HCT116 (cell line): ENCODE measurements at regions not wholly inside any gene's neighbourhood (a gene's known extent, or its start where the extent isn't known, plus 50 kb on each side); places are given as distances from the start of the nearest gene placed in this dataset.

ENCODE experiments used
- ATAC-seq: fragments of 200-7000 bp; cut with Tn5 transposase; 2 replicates; pipeline ENCODE4 v1.9.1; 2020; ENCODE audit warnings: mild to moderate bottlenecking, moderate library complexity
- BruUV-seq: library from RNA; stranded (reverse); fragments of 400-500 nt; replicated peaks from 2 replicates; lab custom pipeline; 2021; lab: Mats Ljungman, UMichigan
- CTCF ChIA-PET: fragments of 300-600 bp; sonication (Branson Sonifier 250); formaldehyde crosslinking; loops from one replicate; lab custom pipeline; 2021; ENCODE audit warnings: antibody characterized with exemption; lab: Charles Lee
- POLR2A ChIA-PET: fragments of 300-600, 350-600 bp; sonication (Branson Sonifier 250); formaldehyde crosslinking; loops from one replicate; lab custom pipeline; 2021; ENCODE audit warnings: antibody characterized with exemption; lab: Charles Lee
- RAD21 ChIA-PET, 2 experiments: fragments of 300-600 bp; sonication (Branson Sonifier 250); formaldehyde crosslinking; loops; one replicate each; lab custom pipeline; 2023; ENCODE audit warnings: low total read pairs in 2 of 2; ENCODE audit not compliant: uncharacterized antibody in 2 of 2, unreplicated experiment in 2 of 2, low non-redundant PET in 1 of 2; lab: Charles Lee
- DNase-seq: peaks from one replicate; pipeline ENCODE4 v3.0.0-alpha.2; 2010; ENCODE audit warnings: low read depth, low spot score
- H2AFZ ChIP-seq: fragments of 200-600 bp; shearing (Covaris generic), sonication (generic); 2 replicates; pipeline ENCODE4 v1.6.1; 2017; ENCODE audit warnings: low read depth, mixed run types, mixed read lengths, antibody characterized with exemption, low read length; ENCODE audit not compliant: poor library complexity, severe bottlenecking
- H3K27ac ChIP-seq: 2 replicates; pipeline ENCODE4 v1.5.1; 2012; ENCODE audit warnings: low read depth, low read length
- H3K27me3 ChIP-seq: fragments of 200-600 bp; sonication (generic); 2 replicates; pipeline ENCODE4 v1.6.1; 2016; ENCODE audit warnings: mixed run types, low read length, mixed read lengths; ENCODE audit not compliant: insufficient read depth
- H3K36me3 ChIP-seq, 2 experiments: fragments of 200-500 bp in 1 of 2; fragments of 200-600 bp in 1 of 2; sonication (Bioruptor generic) in 1 of 2; sonication (generic) in 1 of 2; 2 replicates each; pipeline versions ENCODE4 v1.5.1 to v1.6.1; 2014 to 2016; ENCODE audit warnings: low read length in 2 of 2, inconsistent platforms in 1 of 2, mixed read lengths in 1 of 2, mixed run types in 1 of 2; ENCODE audit not compliant: insufficient read depth in 2 of 2, control insufficient read depth in 1 of 2
- H3K4me1 ChIP-seq, 2 experiments: fragments of 200-600 bp in 1 of 2; sonication (generic) in 1 of 2; 2 replicates each; pipeline versions ENCODE4 v1.5.1 to v1.6.1; 2012 to 2017; ENCODE audit warnings: low read length in 2 of 2, inconsistent platforms in 1 of 2, mild to moderate bottlenecking in 1 of 2, mixed read lengths in 1 of 2, mixed run types in 1 of 2, moderate library complexity in 1 of 2; ENCODE audit not compliant: insufficient read depth in 2 of 2, control insufficient read depth in 1 of 2
- H3K4me2 ChIP-seq: fragments of 200-600 bp; sonication (generic); 2 replicates; pipeline ENCODE4 v1.6.1; 2017; ENCODE audit warnings: mixed run types, low read length, mixed read lengths
- H3K4me3 ChIP-seq, 2 experiments: fragments of 200-600 bp in 1 of 2; sonication (generic) in 1 of 2; replicated peaks in 1 of 2; 2 replicates each; pipeline ENCODE4 v1.5.1; 2011 to 2016; ENCODE audit warnings: low read length in 2 of 2, control low read depth in 1 of 2, low read depth in 1 of 2, mild to moderate bottlenecking in 1 of 2, mixed read lengths in 1 of 2, mixed run types in 1 of 2
- H3K79me2 ChIP-seq: fragments of 200-600 bp; sonication (generic); 2 replicates; pipeline ENCODE4 v1.6.1; 2017; ENCODE audit warnings: mild to moderate bottlenecking, mixed run types, low read length, moderate library complexity, mixed read lengths; ENCODE audit not compliant: insufficient read depth
- H3K9ac ChIP-seq: fragments of 200-600 bp; sonication (generic); 2 replicates; pipeline ENCODE4 v1.6.1; 2016; ENCODE audit warnings: low read length, mixed read lengths
- H3K9me2 ChIP-seq: fragments of 200-600 bp; sonication (generic), shearing (Covaris generic); 2 replicates; pipeline ENCODE4 v1.6.1; 2017; ENCODE audit warnings: mixed run types, mild to moderate bottlenecking, moderate library complexity; ENCODE audit not compliant: insufficient read depth
- H3K9me3 ChIP-seq, 2 experiments: fragments of 200-500 bp in 1 of 2; fragments of 200-600 bp in 1 of 2; sonication (Bioruptor generic) in 1 of 2; sonication (generic) in 1 of 2; 2 replicates each; pipeline ENCODE4 v1.6.1; 2014 to 2017; ENCODE audit warnings: low read length in 2 of 2, mixed read lengths in 2 of 2, inconsistent platforms in 1 of 2, low read depth in 1 of 2, mild to moderate bottlenecking in 1 of 2, mixed run types in 1 of 2, moderate library complexity in 1 of 2; ENCODE audit not compliant: control insufficient read depth in 1 of 2, insufficient read depth in 1 of 2
- H4K20me1 ChIP-seq: fragments of 200-600 bp; sonication (generic), shearing (Covaris generic); 2 replicates; pipeline ENCODE4 v1.6.1; 2017; ENCODE audit warnings: mixed run types, mild to moderate bottlenecking, moderate library complexity; ENCODE audit not compliant: insufficient read depth
- CTCF ChIP-seq, 3 experiments: fragments of 200-600 bp in 1 of 3; sonication (generic) in 1 of 3; IDR thresholded peaks in 2 of 3; conservative IDR thresholded peaks in 1 of 3; 2 replicates each; pipeline ENCODE4 v1.5.1; 2012 to 2017; ENCODE audit warnings: low read depth in 2 of 3, low read length in 2 of 3, antibody characterized with exemption in 1 of 3, borderline replicate concordance in 1 of 3, control low read depth in 1 of 3, mild to moderate bottlenecking in 1 of 3, mixed read lengths in 1 of 3, mixed run types in 1 of 3, moderate library complexity in 1 of 3; ENCODE audit not compliant: insufficient read depth in 1 of 3
- SIN3A ChIP-seq: IDR thresholded peaks from 2 replicates; pipeline ENCODE4 v1.6.1; 2012; ENCODE audit warnings: low read depth
- SP1 ChIP-seq: IDR thresholded peaks from 2 replicates; pipeline ENCODE4 v1.6.1; 2012; ENCODE audit warnings: low read depth
- ZBTB33 ChIP-seq: IDR thresholded peaks from 2 replicates; pipeline ENCODE4 v1.6.1; 2011; ENCODE audit warnings: mild to moderate bottlenecking, low read length, moderate library complexity; ENCODE audit not compliant: insufficient replicate concordance; ENCODE audit errors: extremely low read depth
- ZNF274 ChIP-seq: fragments of 200-500 bp; sonication (Bioruptor generic); IDR thresholded peaks from 2 replicates; pipeline ENCODE4 v1.6.1; 2014; ENCODE audit warnings: mild to moderate bottlenecking, low read depth, low read length, inconsistent platforms
- intact Hi-C: fragments of 100-400 bp; cut with micrococcal nuclease; formaldehyde crosslinking; loops from 2 replicates; pipeline ENCODE4 v1.10.0; 2022

- TF ChIP-seq ZBTB33: no peak
- TF ChIP-seq SIN3A: no peak
- TF ChIP-seq CTCF (IDR thresholded peaks at IDR 0.05 in 2 of 3, conservative IDR thresholded peaks at IDR 0.05 in 1 of 3; ENCODE audit: borderline replicate concordance in 1 of 3, insufficient read depth in 1 of 3, low read depth in 2 of 3, low read length in 2 of 3): no peak
These were observed 193.0 kb downstream of the HLX start (continued) for GRCh38 chr1:221072214-221072613.

- CTCF ChIA-PET: no interaction called here
- H3K4me1 ChIP-seq: no peaks in the 10 kb centered on the region
- ATAC-seq (no peak), DNase-seq (no peak)
- H3K27ac ChIP-seq: no peak overlapping the region
- H3K27me3 ChIP-seq: no peaks in the 10 kb centered on the region
- H3K79me2 ChIP-seq: no peaks in the 10 kb centered on the region
- no peak overlapping the region for H3K9ac ChIP-seq
- no TSS peak for BruUV-seq
- RAD21 ChIA-PET: no interaction called here
- H3K4me2 ChIP-seq: no peak overlapping the region
- no peaks in the 10 kb centered on the region for H3K9me2 ChIP-seq
- no peak overlapping the region for H3K4me3 ChIP-seq
- intact Hi-C loops: no loop called here
- POLR2A ChIA-PET: no interaction called here
- no peaks in the 10 kb centered on the region for H3K9me3 ChIP-seq
- TF ChIP-seq SP1 (no peak), ZNF274 (no peak), ZBTB33 (no peak)
- no peaks in the 10 kb centered on the region for H4K20me1 ChIP-seq
- H2AFZ ChIP-seq: no peak overlapping the region
- H3K36me3 ChIP-seq: no peaks in the 10 kb centered on the region
These were observed 195.1 kb downstream of the HLX start for GRCh38 chr1:221074332-221074731.
